ENCODE measurements at regions not wholly inside any gene's neighbourhood (a gene's known extent, or its start where the extent isn't known, plus 50 kb on each side); places are given as distances from the start of the nearest gene placed in this dataset.
A peak's percentile ranks its signal among the peaks of the same experiment; 100 is the strongest.

DNA sequence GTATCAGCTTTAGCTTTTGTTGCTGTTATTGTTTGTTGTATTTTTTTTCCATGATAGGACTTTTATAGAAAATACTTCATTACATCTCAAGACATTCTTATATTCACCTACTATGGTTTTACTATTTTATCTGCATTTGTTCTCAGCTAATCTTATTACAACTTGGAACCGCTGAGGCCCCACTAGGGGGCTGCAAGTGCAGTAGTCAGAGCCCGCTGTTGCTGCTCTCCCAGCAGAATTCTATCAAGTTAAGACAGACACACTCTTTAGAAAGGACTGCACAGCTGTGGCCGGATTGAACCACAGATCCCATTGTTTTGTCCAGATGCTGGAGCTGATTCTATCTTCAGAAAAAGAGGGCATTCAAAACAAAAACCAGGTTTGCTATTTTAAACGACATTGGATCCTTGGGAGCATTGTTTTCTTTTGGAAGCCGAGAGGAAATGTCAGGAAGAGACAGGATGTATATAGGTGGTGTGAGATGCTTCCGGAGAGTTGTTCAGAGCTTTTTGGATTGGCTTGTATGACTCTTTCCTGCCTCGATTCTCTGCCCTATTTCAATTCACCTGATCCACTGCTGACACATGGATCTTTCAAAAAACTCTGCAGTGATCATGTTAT lies 105.7 kb upstream of the GAREM1 start:
- peak; percentile 27 for DNase-seq (ENCODE audit: low read depth)

DNA sequence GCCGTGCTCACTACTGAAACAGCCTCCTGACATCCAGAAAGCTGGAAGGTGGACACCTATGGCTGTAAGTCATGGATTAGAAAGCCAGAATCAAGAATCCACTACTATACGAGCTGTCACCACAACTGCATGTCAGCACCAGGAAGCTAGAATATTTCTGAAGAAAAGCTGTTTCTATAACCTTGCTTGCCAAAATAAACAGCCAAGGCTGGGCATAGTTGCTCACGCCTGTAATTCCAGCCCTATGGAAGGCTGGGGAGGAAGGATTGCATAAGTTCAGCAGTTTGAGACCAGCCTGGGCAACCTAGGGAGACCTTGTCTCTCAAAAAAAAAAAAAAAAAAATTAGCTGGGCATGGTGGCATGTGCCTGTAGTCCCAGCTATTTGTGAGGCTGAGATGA lies 96.3 kb upstream of the GAREM1 start:
- TF ChIP-seq POLR2A (IDR thresholded peaks at IDR 0.05; ENCODE audit: extremely low read depth, insufficient read length) = no peak
- no peak overlapping the region for H3K4me3 ChIP-seq (ENCODE audit: low read depth, low read length)
- DNase-seq (ENCODE audit: low read depth) = no peak

More for the DNA sequence above, 105.7 kb upstream of the GAREM1 start:
- H3K4me3 ChIP-seq (ENCODE audit: low read depth, low read length) = no peak overlapping the region
- TF ChIP-seq MYC (IDR thresholded peaks at IDR 0.05; ENCODE audit: low read depth, low read length) (no peak), POLR2A (IDR thresholded peaks at IDR 0.05; ENCODE audit: extremely low read depth, insufficient read length) (no peak)
- TF ChIP-seq, protein P1, sequence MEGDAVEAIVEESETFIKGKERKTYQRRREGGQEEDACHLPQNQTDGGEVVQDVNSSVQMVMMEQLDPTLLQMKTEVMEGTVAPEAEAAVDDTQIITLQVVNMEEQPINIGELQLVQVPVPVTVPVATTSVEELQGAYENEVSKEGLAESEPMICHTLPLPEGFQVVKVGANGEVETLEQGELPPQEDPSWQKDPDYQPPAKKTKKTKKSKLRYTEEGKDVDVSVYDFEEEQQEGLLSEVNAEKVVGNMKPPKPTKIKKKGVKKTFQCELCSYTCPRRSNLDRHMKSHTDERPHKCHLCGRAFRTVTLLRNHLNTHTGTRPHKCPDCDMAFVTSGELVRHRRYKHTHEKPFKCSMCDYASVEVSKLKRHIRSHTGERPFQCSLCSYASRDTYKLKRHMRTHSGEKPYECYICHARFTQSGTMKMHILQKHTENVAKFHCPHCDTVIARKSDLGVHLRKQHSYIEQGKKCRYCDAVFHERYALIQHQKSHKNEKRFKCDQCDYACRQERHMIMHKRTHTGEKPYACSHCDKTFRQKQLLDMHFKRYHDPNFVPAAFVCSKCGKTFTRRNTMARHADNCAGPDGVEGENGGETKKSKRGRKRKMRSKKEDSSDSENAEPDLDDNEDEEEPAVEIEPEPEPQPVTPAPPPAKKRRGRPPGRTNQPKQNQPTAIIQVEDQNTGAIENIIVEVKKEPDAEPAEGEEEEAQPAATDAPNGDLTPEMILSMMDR (IDR thresholded peaks at IDR 0.05; ENCODE audit: low read depth, low read length) = peak; percentile 36
- TF ChIP-seq, protein P2, sequence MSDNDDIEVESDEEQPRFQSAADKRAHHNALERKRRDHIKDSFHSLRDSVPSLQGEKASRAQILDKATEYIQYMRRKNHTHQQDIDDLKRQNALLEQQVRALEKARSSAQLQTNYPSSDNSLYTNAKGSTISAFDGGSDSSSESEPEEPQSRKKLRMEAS (IDR thresholded peaks at IDR 0.05; ENCODE audit: low read depth, low read length) = no peak

DNA sequence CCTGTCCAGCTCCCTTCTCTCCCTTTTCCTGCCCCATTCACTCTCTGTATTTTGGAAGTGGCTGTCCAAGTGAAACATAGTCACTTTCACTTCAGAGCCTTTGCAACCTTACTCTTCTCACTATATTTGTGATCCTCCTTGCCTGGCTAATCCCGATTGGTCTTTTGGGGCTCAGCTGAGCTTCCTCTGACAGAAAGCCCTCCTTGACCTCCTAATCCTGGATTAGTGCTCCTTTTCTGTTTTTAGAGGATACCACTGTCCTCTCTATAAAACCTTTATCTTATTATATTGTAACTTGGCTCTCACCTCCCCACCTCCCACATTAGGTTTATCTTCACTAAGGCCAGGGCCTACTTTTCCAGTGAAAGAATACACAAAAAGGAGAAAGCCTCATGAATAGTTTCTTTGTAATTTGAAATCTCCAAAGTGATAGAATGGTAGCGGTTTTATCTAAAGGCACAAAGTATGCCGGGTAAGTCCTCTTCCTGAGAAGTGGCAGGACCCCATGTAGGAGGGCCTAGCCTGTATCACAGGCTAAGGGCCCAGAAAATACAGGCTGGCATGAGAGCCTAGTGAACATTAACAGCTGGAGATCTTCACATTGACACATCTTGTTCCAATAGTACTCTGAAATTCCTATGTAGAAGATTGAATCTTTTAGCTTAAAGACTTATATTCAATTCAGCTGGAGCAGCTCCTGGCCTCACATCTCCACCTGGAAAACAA lies 83.1 kb upstream of the GAREM1 start:
- H3K4me3 ChIP-seq (ENCODE audit: low read depth, low read length) = no peak overlapping the region
- TF ChIP-seq, protein P1 (IDR thresholded peaks at IDR 0.05; ENCODE audit: low read depth, low read length) = no peak
- TF ChIP-seq POLR2A (IDR thresholded peaks at IDR 0.05; ENCODE audit: extremely low read depth, insufficient read length) = no peak
- no peak for TF ChIP-seq MYC (IDR thresholded peaks at IDR 0.05; ENCODE audit: low read depth, low read length)
- TF ChIP-seq, protein P2 (IDR thresholded peaks at IDR 0.05; ENCODE audit: low read depth, low read length) = no peak

DNA sequence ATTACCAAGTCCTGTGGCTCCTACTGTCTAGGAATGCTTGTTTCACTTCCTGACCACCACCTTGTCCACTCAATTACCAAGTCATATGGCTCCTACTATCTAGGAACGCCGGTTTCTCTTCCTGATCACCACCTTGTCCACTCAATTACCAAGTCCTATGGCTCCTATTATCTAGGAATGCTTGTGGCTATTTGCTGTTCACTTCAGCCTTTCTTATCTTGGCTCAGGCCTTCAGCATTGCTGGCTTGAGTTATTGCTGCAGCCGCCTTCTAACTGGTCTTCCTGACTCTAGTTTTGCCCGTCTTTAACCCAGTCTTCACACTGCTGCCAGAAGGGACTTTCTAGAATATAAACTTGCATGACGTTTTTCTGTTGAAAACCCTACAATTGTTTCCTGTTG lies 82.5 kb upstream of the GAREM1 start:
- no peak for DNase-seq (ENCODE audit: low read depth)
- TF ChIP-seq, protein P1 (IDR thresholded peaks at IDR 0.05; ENCODE audit: low read depth, low read length) = no peak
- TF ChIP-seq POLR2A (IDR thresholded peaks at IDR 0.05; ENCODE audit: extremely low read depth, insufficient read length) = no peak
- TF ChIP-seq MYC (IDR thresholded peaks at IDR 0.05; ENCODE audit: low read depth, low read length) = no peak
- TF ChIP-seq, protein P2 (IDR thresholded peaks at IDR 0.05; ENCODE audit: low read depth, low read length) = no peak
- no peak overlapping the region for H3K4me3 ChIP-seq (ENCODE audit: low read depth, low read length)

More for the DNA sequence above, 83.1 kb upstream of the GAREM1 start:
- no peak for DNase-seq (ENCODE audit: low read depth)

DNA sequence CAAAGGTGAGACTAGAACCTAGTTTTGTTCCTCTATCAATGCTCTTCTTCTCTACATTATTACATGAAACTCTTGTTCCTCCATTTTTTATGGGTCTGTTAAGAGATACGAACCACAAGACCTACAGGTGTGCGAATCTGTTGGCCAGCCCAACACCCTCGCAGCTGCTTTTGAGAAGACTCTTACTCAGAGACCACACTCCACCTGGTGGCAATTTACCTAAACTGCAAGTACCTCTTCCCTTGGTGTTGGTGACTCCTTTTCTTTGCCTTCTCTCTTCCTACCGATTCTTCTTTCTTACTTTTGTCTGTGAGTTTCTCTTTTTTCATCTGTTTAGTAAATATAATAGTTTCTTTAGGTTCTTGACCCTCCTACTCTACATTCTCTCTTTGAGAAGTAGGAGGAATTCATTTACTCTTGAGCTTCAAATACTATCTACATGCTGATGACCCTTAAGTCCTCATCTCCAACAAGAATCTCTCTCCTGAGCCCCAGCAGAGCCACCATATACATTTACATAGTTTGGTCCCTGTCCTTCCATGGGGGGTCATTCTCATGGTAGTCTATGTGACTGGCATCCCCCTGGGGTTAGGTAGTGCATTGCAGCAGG lies 81.8 kb upstream of the GAREM1 start:
- TF ChIP-seq POLR2A (IDR thresholded peaks at IDR 0.05; ENCODE audit: extremely low read depth, insufficient read length) = no peak
- TF ChIP-seq, protein P1 (IDR thresholded peaks at IDR 0.05; ENCODE audit: low read depth, low read length) = peak; percentile 75
- TF ChIP-seq MYC (IDR thresholded peaks at IDR 0.05; ENCODE audit: low read depth, low read length) = no peak
- peak; percentile 64 for DNase-seq (ENCODE audit: low read depth)
- no peak overlapping the region for H3K4me3 ChIP-seq (ENCODE audit: low read depth, low read length)

DNA sequence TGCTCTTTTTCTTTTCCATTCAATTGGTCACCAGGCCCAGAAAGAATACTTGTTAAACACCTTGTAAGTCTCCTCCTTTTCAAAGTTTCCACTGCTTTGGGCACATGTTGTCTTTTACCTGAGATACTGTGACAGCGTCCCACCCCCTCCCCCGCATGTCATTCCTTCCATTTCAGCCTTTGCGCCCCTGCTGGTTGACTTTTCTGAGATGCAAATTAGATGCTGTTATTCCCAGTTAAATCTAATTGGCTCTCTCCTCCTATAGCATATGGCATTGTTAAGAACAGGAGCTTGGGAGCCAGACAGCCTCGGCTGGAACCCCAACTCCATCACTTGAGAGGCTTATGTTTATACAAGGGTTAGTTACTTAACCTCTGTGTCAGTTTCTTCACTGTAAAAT lies 80.3 kb upstream of the GAREM1 start:
- no peak for DNase-seq (ENCODE audit: low read depth)
- H3K4me3 ChIP-seq (ENCODE audit: low read depth, low read length) = no peak overlapping the region
- TF ChIP-seq, protein P2 (IDR thresholded peaks at IDR 0.05; ENCODE audit: low read depth, low read length) = no peak
- no peak for TF ChIP-seq POLR2A (IDR thresholded peaks at IDR 0.05; ENCODE audit: extremely low read depth, insufficient read length)
- no peak for TF ChIP-seq MYC (IDR thresholded peaks at IDR 0.05; ENCODE audit: low read depth, low read length)
- TF ChIP-seq, protein P1 (IDR thresholded peaks at IDR 0.05; ENCODE audit: low read depth, low read length) = no peak
